Ovary (tissue), 3 donors: ENCODE measurements at regions not wholly inside any gene's neighbourhood (a gene's known extent, or its start where the extent isn't known, plus 50 kb on each side); places are given as distances from the start of the nearest gene placed in this dataset.

ENCODE experiments used
- EP300 ChIP-seq: sonication (generic); formaldehyde crosslinking; IDR thresholded peaks from one replicate; pipeline ENCODE4 v1.6.1; 2017; ENCODE audit warnings: antibody characterized with exemption
- POLR2A ChIP-seq: fragments of 450-650 bp; IDR thresholded peaks from one replicate; pipeline ENCODE4 v1.6.1; 2017; ENCODE audit warnings: antibody characterized with exemption, mild to moderate bottlenecking, moderate library complexity
- TF ChIP-seq, protein P1 (sequence below), 3 donors: fragments of 450-650 bp in 2 of 3; fragments of 200-600 bp in 1 of 3; IDR thresholded peaks; one replicate each; pipeline versions ENCODE4 v1.5.1 to v1.8.0; 2016 to 2022; ENCODE audit warnings: antibody characterized with exemption in 3 of 3, mild to moderate bottlenecking in 1 of 3
- donor health status: DM: no; HTN: no; CAD: no.

DNA sequence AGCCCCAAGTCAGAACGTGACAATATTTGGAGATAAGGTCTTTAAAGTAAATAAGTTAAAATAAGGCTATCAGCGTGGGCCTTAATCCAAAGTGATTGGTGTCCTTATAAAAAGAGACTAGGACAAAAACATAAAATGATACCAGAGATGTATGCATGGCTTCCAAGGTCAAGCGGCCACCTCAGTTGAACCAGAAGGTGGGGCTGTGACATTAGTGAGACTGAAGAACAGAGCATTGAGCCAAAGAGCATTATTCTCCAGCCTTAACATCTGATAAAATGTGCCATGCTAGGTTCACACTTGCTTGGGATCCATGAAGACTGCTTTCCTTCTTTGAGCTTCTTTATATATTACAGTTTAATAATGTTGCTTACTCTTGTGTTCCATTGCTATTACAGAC is 554.6 kb downstream of the PLA2G4A start:
- TF ChIP-seq, protein P1, sequence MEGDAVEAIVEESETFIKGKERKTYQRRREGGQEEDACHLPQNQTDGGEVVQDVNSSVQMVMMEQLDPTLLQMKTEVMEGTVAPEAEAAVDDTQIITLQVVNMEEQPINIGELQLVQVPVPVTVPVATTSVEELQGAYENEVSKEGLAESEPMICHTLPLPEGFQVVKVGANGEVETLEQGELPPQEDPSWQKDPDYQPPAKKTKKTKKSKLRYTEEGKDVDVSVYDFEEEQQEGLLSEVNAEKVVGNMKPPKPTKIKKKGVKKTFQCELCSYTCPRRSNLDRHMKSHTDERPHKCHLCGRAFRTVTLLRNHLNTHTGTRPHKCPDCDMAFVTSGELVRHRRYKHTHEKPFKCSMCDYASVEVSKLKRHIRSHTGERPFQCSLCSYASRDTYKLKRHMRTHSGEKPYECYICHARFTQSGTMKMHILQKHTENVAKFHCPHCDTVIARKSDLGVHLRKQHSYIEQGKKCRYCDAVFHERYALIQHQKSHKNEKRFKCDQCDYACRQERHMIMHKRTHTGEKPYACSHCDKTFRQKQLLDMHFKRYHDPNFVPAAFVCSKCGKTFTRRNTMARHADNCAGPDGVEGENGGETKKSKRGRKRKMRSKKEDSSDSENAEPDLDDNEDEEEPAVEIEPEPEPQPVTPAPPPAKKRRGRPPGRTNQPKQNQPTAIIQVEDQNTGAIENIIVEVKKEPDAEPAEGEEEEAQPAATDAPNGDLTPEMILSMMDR (IDR thresholded peaks at IDR 0.05), result no peak
- no peak for TF ChIP-seq POLR2A
- no peak for TF ChIP-seq EP300
